ENCODE measurements at regions not wholly inside any gene's neighbourhood (a gene's known extent, or its start where the extent isn't known, plus 50 kb on each side); places are given as distances from the start of the nearest gene placed in this dataset.
"Not testable (repeated sequence)": the region's sequence is repeated elsewhere in the genome, so short reads cannot be mapped to it uniquely, and the experiment has no call there.

DNA sequence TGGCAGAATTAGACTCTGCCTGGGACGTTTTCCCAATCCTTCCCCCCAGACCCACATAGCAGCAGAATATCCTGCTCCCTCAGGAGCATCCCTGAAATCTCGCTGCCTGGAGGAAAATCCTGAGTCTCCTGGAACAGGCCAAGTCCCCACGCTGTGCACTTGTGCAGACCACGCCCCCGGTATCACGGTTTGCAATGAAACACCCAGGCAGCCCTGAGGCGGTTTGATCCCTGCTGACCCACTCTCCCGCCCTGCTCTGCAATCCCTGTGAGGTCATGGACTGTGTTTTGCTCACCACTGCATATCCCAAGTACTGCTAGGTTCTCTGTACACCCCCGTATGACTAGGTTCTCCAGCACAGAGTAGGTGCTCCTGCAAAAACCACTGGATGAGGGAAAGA, 411.8 kb upstream of the MGMT start:
- H3K4me3 Mint-ChIP-seq = no peak overlapping the region
- H3K36me3 Mint-ChIP-seq = no peaks in the 10 kb centered on the region
- no peak overlapping the region for H3K27ac Mint-ChIP-seq
- H3K27me3 Mint-ChIP-seq = no peaks in the 10 kb centered on the region
- DNase-seq (no peak), ATAC-seq (replicated peaks) (no peak)
- no peaks in the 10 kb centered on the region for H3K9me3 Mint-ChIP-seq
- peaks cover 9 to 28% of the 10 kb centered on the region in 2 donors for H3K4me1 Mint-ChIP-seq

DNA sequence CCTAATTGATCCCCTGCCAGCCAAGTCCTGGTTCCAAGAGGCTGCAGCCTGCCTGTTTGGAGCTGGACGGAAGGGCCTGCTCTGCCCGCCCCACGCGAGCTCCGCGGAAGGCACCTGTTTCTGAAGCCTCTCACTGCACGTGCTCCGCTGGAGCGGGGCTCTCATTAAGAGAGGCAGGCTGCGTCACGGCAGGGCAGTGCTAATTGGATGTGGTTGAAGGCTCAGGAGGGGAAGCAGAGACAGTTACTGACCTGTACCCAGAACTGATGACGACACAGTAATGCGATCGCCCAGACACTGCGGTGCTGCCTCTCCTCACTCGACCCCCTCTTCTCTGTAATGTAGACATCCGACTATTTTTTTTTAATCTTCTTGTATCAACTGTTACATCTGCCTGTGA, 411.1 kb upstream of the MGMT start:
- Mint-ChIP-seq H3K4me3 (no peak overlapping the region), H3K27me3 (peaks cover 0 to 6% of the 10 kb centered on the region in 2 donors), H3K9me3 (no peaks in the 10 kb centered on the region), H3K27ac (no peak overlapping the region), H3K4me1 (peaks cover 9 to 28% of the 10 kb centered on the region in 2 donors), H3K36me3 (no peaks in the 10 kb centered on the region)
- DNase-seq (no peak), ATAC-seq (replicated peaks) (peak in 1 of 2 donors; percentile 31)

DNA sequence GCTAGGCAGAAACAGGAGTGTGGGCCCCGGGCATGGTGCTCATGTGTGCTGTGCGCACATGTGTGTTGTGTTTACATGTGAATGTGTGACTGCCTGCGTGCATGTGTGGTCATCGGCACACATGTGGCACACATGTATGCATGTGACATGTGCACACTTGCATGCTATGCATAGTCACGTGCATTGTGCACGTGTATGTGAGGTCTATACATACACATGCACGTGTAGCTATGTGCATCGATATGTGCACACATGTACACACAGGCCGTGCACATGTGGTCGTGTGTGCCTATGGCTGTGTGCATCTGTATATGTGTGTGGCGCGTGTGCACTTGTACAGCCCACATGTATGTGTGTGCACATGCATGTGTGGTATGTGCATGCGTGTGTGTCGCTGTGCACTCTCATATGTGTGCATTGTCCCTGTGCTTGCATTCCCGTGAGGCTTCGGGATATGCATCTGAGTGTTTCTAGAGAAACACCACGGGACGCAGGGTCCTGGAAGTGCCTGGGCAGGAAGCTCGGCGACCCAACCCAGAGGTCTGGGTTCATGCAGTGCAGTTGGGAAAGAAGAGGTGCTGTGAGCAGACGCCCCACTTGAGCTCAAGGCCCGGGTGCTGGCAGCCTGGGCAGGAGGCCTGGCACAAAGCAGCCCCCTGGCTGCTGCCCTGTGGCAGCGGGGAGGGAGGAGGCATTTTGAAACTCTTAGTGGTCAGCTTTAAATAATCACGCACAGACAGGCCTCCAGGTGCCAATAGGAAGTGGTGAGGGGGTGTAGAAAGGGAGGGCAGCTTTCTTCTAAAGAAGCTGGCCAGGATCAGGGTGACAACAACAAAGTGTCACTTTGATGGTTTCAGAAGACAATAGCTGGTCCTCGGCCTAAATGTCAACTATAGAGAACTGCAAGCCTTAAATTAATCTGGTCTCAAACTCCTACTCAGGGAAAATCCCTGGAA, 410.0 kb upstream of the MGMT start:
- Mint-ChIP-seq H3K36me3 (no peaks in the 10 kb centered on the region), H3K27me3 (peaks cover 0 to 6% of the 10 kb centered on the region in 2 donors), H3K9me3 (no peaks in the 10 kb centered on the region), H3K27ac (peak overlapping the region; percentile 14), H3K4me1 (peaks cover 9 to 28% of the 10 kb centered on the region in 2 donors), H3K4me3 (peak overlapping the region in 1 of 2 donors; percentile 61)
- peak; percentile 68 to 71 for ATAC-seq (replicated peaks)
- no peak for DNase-seq

DNA sequence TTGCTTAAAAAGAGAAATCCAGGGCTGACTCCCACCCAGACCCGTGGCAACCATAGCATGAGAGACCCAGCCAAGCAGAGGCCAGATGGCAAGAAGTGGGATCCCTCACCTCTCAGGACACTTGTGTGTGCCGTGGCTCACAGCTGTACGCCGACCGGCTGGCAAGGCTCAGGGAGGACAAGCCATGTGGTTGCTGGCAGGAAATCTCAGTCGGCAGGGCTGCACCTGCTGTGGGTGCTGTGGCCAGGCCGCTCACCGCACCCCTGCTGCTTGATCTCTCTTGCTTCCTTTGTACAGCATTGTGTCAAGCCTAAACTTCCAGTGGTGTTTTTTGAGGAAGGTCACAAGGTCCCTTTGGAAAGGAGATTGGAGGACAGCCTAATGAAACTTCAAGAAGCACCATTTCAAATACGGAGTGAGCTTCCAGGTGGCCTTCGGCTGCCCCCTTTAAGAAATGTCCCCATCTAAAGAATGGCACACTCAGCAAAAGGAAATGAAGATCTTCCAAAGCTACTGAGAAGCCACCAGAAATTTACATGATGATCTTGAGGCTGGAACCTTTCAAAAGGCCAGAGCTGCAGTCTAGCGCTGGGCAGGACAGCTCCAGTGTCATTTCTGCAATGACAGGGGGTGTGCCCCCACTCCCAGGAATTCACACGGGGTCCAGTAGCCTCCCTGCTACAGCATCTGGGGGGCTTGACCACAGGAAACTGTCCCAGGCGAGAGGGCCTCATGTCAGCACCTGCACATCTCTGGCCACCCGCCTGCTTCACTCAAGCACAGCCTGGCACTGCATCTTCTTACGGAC, 409.0 kb upstream of the MGMT start:
- no peaks in the 10 kb centered on the region for H3K9me3 Mint-ChIP-seq
- peaks cover 9 to 28% of the 10 kb centered on the region in 2 donors for H3K4me1 Mint-ChIP-seq
- no peaks in the 10 kb centered on the region for H3K36me3 Mint-ChIP-seq
- H3K27me3 Mint-ChIP-seq = peaks cover 0 to 6% of the 10 kb centered on the region in 2 donors
- peak overlapping the region; percentile 14 for H3K27ac Mint-ChIP-seq
- DNase-seq (peak; percentile 17), ATAC-seq (replicated peaks) (peak; percentile 80 to 85)
- H3K4me3 Mint-ChIP-seq = peak overlapping the region in 1 of 2 donors; percentile 61

DNA sequence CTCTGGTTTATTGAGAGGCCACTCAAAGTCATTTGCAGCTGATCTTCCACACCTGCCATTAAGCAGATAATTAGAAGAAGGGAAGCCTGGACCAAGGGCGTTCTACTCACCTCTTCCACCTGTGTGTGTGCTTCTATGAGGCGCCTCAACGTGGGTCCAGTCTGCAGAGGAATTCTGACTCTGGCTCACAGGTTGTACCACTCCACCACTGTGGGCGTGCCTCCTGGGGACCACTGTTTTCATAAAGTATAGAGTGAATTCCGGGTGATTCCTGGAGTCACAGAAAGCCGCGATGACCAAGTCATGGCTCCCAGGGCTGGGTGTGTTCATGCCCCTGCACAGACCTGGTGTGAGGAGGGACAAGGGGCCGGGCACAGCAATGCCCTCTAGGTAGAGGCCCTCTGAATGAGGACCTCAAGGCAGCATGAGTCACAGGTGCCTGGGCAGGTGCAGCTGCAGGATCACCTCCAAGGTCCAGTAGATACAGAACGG, 408.3 kb upstream of the MGMT start:
- Mint-ChIP-seq H3K36me3 (no peaks in the 10 kb centered on the region), H3K4me3 (no peak overlapping the region), H3K27me3 (peaks cover 0 to 6% of the 10 kb centered on the region in 2 donors), H3K4me1 (peaks cover 9 to 28% of the 10 kb centered on the region in 2 donors), H3K27ac (no peak overlapping the region), H3K9me3 (no peaks in the 10 kb centered on the region)
- DNase-seq (no peak), ATAC-seq (replicated peaks) (no peak)

DNA sequence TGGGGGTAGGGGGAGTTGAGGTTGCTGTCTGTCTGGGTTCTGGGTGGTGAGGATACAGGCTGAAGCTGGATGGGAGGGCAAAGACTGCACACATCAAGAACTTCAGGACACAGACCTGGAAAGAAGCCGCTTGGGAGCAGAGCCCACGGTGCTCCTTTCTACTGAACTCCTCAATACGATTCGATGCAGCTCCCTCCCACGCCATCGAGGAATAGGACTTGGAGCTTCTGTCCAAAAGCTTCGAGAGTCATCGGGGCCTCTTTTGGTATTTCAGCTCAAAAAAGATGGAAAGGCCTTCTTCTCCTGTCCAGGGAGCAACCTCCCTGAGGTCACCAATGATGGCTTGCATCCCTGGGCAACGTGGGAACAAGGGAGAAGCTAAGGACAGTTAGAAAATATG, 407.1 kb upstream of the MGMT start:
- no peak overlapping the region for H3K4me3 Mint-ChIP-seq
- ATAC-seq (replicated peaks) (no peak), DNase-seq (no peak)
- peaks cover 0 to 6% of the 10 kb centered on the region in 2 donors for H3K27me3 Mint-ChIP-seq
- peaks cover 9 to 28% of the 10 kb centered on the region in 2 donors for H3K4me1 Mint-ChIP-seq
- no peak overlapping the region for H3K27ac Mint-ChIP-seq
- no peaks in the 10 kb centered on the region for H3K9me3 Mint-ChIP-seq
- H3K36me3 Mint-ChIP-seq = no peaks in the 10 kb centered on the region

DNA sequence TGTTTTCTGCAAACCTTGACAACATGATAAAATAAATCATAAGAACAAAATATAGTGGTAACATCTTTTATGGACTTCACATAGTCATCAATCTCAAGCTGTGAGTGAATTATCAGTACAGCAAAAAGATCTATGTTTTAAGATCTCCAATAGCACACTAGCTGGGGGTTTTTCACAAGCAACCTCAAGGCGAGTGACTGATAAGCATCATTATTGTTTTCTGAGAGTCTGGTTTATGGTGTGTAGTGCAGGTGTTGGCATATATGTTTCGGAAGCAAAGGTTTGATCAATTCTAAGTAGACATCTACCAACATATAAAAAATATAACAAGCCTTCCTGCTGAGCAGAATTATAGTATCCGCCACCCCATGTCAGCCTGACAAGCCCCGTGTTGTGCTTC, 403.8 kb upstream of the MGMT start:
- H3K9me3 Mint-ChIP-seq = no peaks in the 10 kb centered on the region
- DNase-seq = no peak
- ATAC-seq (replicated peaks) = no peak
- H3K4me1 Mint-ChIP-seq = peaks cover 3 to 6% of the 10 kb centered on the region in 2 donors
- peaks cover 0 to 6% of the 10 kb centered on the region in 2 donors for H3K27me3 Mint-ChIP-seq
- H3K27ac Mint-ChIP-seq = no peak overlapping the region
- H3K4me3 Mint-ChIP-seq = no peak overlapping the region
- no peaks in the 10 kb centered on the region for H3K36me3 Mint-ChIP-seq

DNA sequence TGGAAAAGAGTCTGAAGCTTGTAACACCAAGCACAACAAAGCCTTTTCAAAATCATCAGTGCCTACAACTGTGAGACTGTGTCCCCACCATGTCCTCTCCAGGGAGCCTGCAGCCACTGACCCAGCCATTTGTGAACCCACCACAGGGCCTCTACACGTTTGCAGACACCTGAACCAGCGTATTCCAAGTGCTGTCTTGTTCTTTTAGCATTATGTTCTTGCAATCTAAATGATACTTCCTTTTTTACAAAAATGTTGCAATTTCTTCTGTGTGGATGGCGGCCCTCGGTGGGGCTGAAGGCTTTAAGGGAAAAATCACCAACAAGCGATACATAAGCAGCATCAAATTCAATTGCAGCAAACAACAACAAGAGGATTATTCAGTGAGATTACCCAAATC, 403.2 kb upstream of the MGMT start:
- H3K36me3 Mint-ChIP-seq = no peaks in the 10 kb centered on the region
- H3K4me3 Mint-ChIP-seq = no peak overlapping the region
- DNase-seq (no peak), ATAC-seq (replicated peaks) (no peak)
- no peak overlapping the region for H3K27ac Mint-ChIP-seq
- H3K4me1 Mint-ChIP-seq = peaks cover 0 to 3% of the 10 kb centered on the region in 2 donors
- H3K27me3 Mint-ChIP-seq = peaks cover 0 to 6% of the 10 kb centered on the region in 2 donors
- no peaks in the 10 kb centered on the region for H3K9me3 Mint-ChIP-seq

DNA sequence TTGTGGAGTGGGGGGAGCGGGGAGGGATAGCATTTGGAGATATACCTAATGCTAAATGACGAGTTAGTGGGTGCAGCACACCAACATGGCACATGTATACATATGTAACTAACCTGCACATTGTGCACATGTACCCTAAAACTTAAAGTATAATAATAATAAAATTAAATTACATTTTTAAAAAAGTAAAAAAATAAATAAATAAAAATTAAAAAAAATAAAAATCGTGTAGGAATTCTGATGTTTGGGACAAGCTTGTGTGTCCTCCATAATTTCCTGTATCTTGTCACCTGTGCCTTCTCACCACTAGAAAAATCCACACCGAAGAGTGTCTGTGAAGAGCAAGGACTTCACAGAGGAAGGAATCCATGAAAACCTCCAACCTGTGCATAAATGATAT, 400.5 kb upstream of the MGMT start:
- not testable (repeated sequence) for DNase-seq; H3K4me3 Mint-ChIP-seq; ATAC-seq (replicated peaks); H3K4me1 Mint-ChIP-seq; H3K27ac Mint-ChIP-seq; H3K9me3 Mint-ChIP-seq; H3K36me3 Mint-ChIP-seq; H3K27me3 Mint-ChIP-seq

DNA sequence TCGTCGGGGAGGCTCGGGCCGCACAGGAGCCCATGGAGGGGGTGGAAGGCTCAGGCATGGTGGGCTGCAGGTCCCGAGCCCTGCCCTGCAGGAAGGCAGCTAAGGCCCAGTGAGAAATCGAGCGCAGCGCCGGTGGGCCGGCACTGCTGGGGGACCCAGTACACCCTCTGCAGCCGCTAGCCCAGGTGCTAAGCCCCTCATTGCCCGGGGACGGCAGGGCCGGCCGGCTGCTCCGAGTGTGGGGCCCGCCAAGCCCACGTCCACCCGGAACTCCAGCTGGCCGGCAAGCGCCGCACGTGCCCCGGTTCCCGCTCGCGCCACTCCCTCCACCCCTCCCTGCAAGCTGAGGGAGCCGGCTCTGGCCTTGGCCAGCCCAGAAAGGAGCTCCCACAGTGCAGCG, 395.6 kb upstream of the MGMT start:
- not testable (repeated sequence) for DNase-seq; H3K36me3 Mint-ChIP-seq; H3K27ac Mint-ChIP-seq; H3K4me3 Mint-ChIP-seq; H3K27me3 Mint-ChIP-seq; H3K4me1 Mint-ChIP-seq; H3K9me3 Mint-ChIP-seq; ATAC-seq (replicated peaks)

DNA sequence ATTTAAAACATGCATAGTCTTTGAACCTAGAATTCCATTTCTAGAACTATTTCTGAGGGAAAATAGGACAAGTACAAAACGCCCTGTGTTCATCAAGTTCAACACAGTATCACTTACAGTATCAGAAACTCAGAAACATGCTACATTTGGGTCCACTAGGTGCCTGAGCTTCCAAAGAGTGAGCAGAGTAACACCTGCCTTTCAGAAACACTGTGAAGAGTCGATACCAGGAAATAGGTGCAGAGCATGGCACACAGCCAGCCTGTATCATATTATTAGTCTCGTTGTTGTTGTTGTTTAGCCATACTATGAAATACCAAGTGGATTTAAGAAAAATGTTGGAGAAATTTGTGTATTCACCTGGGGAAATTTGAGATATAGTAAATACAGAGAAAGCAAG, 392.1 kb upstream of the MGMT start:
- no peaks in the 10 kb centered on the region for H3K9me3 Mint-ChIP-seq
- H3K4me1 Mint-ChIP-seq = no peaks in the 10 kb centered on the region
- H3K27ac Mint-ChIP-seq = no peak overlapping the region
- H3K27me3 Mint-ChIP-seq = no peaks in the 10 kb centered on the region
- H3K4me3 Mint-ChIP-seq = no peak overlapping the region
- no peak for DNase-seq
- H3K36me3 Mint-ChIP-seq = no peaks in the 10 kb centered on the region
- ATAC-seq (replicated peaks) = no peak

DNA sequence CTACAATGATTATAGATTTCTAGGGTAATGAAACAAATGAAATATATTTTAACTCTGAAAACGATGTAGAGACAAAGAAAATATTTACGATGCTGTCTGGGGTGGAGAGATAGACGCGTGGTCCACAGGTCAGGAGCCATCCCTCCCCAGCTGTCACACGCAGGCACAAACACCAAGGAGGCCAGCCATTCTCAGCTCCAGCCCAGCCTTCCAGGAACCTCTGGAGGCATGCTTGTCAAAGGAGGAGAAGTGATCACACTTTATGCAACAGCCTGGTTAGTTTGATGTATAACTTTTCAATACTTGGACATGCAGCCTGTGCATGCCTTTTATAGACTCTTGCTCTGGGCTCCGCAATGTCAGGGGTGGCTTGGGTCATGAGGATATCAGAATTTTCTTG, 391.5 kb upstream of the MGMT start:
- Mint-ChIP-seq H3K27me3 (no peaks in the 10 kb centered on the region), H3K27ac (no peak overlapping the region), H3K9me3 (peaks cover 4% of the 10 kb centered on the region in 2 donors), H3K36me3 (no peaks in the 10 kb centered on the region), H3K4me3 (no peak overlapping the region), H3K4me1 (no peaks in the 10 kb centered on the region)
- DNase-seq (no peak), ATAC-seq (replicated peaks) (no peak)

DNA sequence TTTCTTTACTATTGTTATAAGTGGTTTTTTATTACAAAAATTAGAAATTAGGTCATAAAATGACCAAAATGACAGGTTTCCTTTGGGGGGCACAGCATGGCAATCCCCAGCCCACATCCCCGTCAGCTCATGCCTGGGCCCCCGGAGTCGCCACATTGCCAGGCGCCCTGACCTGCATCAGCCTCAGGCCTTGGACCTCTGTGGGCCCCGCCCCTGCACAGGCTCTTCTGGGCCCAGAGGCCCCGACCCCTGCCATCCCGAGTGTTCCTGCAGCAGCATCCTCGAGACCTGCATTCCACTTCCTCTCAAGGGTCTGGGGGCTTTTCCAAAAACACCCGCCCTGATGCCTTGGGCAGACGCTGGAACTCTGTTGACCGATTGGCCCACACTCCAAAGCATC, 391.1 kb upstream of the MGMT start:
- DNase-seq (no peak), ATAC-seq (replicated peaks) (no peak)
- Mint-ChIP-seq H3K27me3 (no peaks in the 10 kb centered on the region), H3K27ac (no peak overlapping the region), H3K36me3 (no peaks in the 10 kb centered on the region), H3K4me3 (no peak overlapping the region), H3K4me1 (no peaks in the 10 kb centered on the region), H3K9me3 (peaks cover 5 to 7% of the 10 kb centered on the region in 2 donors)

DNA sequence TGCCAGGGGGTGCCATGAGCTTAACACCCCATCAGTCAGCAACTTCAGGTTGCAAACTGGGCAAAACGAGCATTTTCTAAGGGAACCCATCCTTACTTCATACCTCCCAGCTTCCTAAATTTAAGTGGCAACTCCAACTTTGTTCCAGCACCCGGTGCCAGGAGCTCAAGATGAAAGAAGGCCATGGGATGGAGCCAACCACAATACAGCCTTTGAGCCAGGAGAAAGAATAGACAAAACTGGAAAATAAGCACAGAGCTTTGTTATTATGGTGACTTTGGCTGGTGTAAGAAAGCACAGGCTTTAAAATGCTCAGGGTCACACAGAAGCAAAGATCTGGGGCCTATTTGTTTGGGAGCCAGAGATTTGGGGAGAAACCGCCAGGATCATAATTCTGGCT, 388.7 kb upstream of the MGMT start:
- ATAC-seq (replicated peaks) (no peak), DNase-seq (no peak)
- Mint-ChIP-seq H3K4me3 (no peak overlapping the region), H3K27me3 (no peaks in the 10 kb centered on the region), H3K9me3 (peaks cover 7 to 8% of the 10 kb centered on the region in 2 donors), H3K4me1 (no peaks in the 10 kb centered on the region), H3K27ac (no peak overlapping the region), H3K36me3 (no peaks in the 10 kb centered on the region)

All from stimulated activated naive B cell treated with anti-CD40 and anti-IgM and Interleukin-4, amounts not matched to agents 10 μg/mL and 1 μg/mL and 100 μg/mL, for 72 hours (primary cell).